Amniotic stem cell (primary cell): ENCODE measurements at regions not wholly inside any gene's neighbourhood (a gene's known extent, or its start where the extent isn't known, plus 50 kb on each side); places are given as distances from the start of the nearest gene placed in this dataset.
"Not testable (repeated sequence)": the region's sequence is repeated elsewhere in the genome, so short reads cannot be mapped to it uniquely, and the experiment has no call there.

ENCODE experiments used
- DNase-seq: peaks from one replicate; lab custom pipeline; 2025; lab: John Stamatoyannopoulos, UW

- no peak for DNase-seq
Measured at GRCh38 chr17:14622615-14623101, 321.8 kb downstream of the HS3ST3B1 start.

DNA sequence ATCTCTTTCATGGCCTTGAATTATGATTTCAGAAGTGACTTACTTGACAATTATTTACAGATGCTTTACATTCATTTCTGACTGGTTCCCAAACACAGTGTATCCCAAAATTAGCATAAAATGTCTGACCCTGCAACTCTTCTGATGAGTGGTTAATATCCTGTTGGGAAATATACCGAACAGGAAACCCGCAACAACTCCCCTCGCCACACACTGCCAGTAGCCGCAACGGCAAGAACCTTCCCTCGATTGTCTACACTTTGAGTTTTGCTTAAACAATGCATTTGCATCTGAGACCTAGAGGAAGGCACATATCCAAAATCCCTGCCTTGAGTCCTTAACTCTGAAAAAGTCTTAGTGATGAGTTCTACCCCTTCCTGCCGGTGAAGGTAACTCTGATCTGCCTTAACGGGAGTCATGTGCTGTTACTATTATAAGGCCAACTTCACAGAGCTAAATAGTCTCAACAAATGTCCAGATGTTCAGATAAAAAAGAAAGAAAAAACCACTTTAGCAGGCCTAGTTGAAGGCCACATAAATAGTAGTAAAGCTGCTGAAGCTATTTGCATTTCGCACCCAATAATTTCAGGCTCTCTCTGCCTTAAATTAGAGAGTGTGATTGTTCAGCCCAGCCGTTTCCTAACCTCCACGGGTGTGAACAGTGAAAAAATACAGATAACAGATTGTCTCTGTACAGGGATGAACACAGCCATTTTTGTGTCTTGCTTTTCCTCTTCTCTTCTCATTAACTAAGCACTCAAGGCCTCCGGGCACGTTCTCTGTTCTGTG, 321.1 kb downstream of the HS3ST3B1 start:
- no peak for DNase-seq

GRCh38 chr17:14619821-14620220, 318.9 kb downstream of the HS3ST3B1 start:
- no peak for DNase-seq

GRCh38 chr17:14616528-14616927, 315.6 kb downstream of the HS3ST3B1 start:
- DNase-seq: no peak

- no peak for DNase-seq
Measured at GRCh38 chr17:14605267-14605599, 304.4 kb downstream of the HS3ST3B1 start.

- no peak for DNase-seq
Measured at GRCh38 chr17:14604591-14605266, 303.8 kb downstream of the HS3ST3B1 start.

DNA sequence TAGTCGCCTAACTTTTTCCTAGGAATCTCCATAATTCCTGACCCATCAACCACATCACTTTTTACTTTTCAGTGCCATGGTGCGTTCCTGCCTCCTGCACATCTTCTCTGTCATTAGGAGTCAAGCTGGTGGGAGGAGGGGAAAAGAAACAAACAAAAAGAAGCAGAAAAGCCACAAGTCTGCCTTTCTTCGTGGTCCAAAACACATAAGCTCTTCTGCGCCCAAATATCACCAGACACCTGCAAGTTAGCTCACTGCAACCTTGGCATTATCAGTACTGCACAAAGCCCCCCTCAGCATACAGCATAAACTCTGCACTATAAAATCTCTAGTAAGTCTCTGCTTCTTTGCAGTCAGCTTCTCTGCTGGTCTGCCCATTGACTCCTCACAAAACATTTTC, 295.3 kb downstream of the HS3ST3B1 start:
- DNase-seq: no peak

DNA sequence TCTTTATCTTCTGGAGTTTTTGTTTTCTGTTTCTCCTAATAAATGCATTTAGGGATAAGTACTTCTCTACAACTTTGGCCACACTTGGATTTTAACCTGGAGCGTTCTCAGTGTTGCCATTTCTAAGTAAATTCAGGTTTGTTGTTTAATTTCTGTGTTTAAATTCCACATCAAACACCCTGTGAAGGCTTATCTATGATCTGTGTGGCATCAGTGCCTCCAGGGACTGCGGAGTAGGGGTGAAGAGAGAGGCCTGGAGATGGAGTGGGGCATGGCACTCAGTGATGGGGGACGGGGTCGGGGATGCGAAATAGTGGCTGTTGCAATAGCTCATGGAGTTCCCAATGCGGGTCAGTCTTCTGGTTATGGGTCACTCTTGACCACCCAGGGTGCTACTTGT, 294.8 kb downstream of the HS3ST3B1 start:
- DNase-seq: no peak

- DNase-seq: no peak
Measured at GRCh38 chr17:14594690-14595089, 293.8 kb downstream of the HS3ST3B1 start.

DNA sequence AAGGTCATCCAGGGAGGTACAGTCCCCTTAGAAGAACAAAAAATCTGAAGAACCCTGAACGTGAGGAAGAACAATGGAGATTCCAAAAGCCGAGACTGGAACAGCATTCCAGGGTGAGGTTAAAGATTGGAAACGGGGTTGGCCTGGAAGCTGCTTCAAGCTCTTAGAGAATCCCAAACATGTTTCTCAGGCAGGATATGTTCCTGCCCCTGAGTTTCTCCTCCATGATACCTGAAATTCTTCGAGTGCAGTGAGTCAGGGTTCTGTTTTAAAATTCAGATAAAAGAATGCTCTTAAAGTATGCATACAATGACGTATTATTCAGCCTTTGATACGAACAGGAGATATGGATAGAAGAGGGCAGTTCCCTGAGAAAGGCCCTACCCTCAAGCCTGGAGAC, 293.1 kb downstream of the HS3ST3B1 start:
- no peak for DNase-seq

DNA sequence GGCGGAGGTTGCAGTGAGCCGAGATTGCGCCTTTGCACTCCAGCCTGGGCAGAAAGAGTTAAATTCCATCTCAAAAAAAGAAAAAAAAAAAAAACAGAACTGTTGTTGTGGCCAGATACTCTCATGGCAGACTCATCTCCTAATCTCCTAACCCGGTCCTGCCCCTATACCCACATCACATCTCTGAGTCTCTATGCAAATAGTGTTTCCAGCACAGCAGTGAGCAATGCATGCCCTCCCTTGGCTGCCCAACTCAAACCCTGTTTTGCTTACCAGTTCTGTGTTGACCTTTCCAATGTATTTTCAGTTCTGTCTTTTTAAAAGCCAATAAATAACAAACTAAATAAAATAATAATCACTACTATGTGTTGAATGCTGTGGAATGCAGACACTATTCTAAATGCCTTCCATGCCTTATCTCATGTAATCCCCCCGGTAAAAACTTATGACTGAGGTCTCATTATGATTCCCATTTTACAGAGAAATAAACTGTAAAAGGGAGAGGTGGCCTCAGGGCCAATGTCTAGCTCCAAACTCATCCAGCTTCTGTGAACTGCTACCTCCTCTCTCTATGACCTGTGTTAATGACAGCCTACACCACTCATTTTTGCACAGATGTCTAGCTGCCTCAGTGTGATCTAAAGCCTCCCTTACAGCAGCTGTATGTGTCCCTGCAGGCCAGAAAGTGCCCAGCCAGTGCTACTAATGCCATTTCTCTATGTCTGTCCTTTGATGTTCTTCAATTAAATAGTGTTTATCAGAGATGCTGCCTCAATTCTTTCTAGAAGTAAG, 289.8 kb downstream of the HS3ST3B1 start:
- DNase-seq: no peak

DNA sequence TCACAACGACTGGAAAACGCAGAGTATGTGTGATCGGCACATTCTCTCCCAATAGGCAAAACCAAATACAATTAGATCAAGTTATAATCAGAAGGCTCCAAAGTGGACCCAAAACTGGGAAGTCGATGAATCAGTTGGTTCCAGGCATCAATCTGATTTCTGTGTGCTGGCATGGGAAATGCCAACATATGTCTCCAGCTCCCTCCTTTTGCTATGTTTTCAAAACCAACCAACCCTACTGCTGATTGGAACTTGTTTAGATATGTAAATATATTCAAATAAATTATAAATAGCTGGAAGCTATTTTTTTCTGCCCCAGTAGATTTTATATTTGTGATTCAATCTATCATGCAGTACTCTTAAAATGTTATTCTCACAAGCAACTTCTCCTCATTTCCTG, 284.2 kb downstream of the HS3ST3B1 start:
- no peak for DNase-seq

GRCh38 chr17:14582996-14583395, 282.1 kb downstream of the HS3ST3B1 start:
- DNase-seq: no peak

- no peak for DNase-seq
Measured at GRCh38 chr17:14581186-14581830, 280.4 kb downstream of the HS3ST3B1 start.

DNA sequence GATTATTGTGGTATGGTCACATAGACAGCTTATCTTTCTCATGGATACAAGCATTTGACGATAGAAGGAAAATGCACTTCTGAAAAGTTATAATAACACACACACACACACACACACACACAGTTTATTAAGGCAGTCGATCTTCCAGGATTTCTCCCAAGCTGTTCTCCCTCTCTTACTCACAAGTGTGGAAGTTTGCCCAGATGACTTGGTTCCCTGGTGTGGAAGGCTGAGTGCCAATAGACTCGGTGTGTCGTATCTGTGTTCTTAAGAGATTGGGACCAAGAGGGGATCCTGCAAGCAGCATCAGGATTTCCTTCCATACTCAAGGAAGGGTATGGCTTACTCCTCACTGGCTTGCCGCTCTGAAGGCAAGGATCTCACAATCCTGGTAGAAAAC, 279.6 kb downstream of the HS3ST3B1 start:
- no peak for DNase-seq

- DNase-seq: no peak
Measured at GRCh38 chr17:14579716-14580115, 278.8 kb downstream of the HS3ST3B1 start.

- no peak for DNase-seq
Measured at GRCh38 chr17:14575471-14575953, 274.6 kb downstream of the HS3ST3B1 start.

DNA sequence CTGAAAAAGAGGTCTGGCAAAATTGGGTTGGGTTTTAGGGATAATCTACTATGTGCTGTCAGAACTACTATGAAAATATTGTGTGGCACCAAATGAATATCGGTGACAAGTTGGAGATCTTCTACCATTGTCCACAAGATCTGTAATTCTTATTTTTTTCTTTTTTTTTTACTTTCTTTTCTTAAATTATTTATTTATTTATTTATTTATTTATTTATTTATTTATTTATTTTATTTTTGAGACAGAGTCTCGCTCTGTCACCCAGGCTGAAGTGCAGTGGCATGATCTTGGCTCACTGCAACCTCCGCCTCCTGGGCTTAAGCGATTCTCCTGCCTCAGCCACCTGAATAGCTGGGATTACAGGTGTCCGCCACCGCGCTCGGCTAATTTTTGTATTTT, 259.4 kb downstream of the HS3ST3B1 start:
- DNase-seq: not testable (repeated sequence)

GRCh38 chr17:14559264-14560119, 258.6 kb downstream of the HS3ST3B1 start:
- DNase-seq: no peak

DNA sequence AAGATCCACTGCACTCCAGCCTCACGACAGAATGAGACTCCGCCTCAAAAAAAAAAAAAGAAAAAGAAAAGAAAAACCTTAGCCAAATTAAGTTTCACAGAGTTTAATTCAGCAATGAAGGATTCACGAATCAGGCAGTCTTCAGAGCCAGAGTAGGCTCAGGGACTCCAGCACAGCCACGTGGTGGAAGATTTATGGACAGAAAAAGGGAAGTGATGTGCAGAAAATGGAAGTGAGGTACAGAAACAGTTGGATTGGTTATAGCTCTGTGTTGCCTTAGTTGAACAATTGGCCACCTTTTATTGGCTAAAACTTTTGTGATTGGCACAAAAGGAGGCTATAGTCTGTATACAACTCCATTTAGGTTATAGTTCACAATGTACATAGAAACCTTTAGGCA, 256.6 kb downstream of the HS3ST3B1 start:
- no peak for DNase-seq

DNA sequence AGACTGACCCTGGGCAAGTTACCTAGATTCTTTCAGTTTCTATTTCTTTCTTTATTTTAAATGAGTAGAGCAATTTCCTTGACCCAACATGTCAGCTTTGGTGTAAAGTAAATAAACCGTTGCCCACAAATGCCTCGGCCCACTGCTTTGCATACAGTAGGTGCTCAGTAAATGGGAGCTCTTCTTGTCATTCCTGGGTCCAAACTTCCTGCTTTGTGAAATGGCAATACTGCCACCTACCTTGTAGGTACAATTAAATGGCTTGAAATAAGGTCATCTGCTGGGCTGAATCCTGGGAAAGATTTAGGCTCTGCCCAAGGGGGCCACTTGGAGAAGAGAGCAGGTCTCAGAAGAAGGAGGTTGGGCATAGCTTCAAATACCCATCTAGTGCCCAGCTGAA, 253.0 kb downstream of the HS3ST3B1 start:
- no peak for DNase-seq
